ENCODE measurements at regions not wholly inside any gene's neighbourhood (a gene's known extent, or its start where the extent isn't known, plus 50 kb on each side); places are given as distances from the start of the nearest gene placed in this dataset.

- no peak overlapping the region for H3K27ac ChIP-seq (ENCODE audit: low read depth, low read length)
- no peaks in the 10 kb centered on the region for H3K9me3 ChIP-seq (ENCODE audit: control insufficient read depth, insufficient read depth, low read length)
- H3K36me3 ChIP-seq (ENCODE audit: control insufficient read depth, insufficient read depth, low read length), result no peaks in the 10 kb centered on the region
- H3K9ac ChIP-seq (ENCODE audit: low read depth, low read length), result no peak overlapping the region
- H3K4me1 ChIP-seq (ENCODE audit: control insufficient read depth, insufficient read depth, low read length), result peaks cover 22% of the 10 kb centered on the region
- no peaks in the 10 kb centered on the region; the same call in 1 of the 2 replicates for H3K27me3 ChIP-seq (ENCODE audit: control insufficient read depth, insufficient read depth, low read length)
- no peak overlapping the region for H3K4me3 ChIP-seq (ENCODE audit: low read depth, low read length)
Observed at GRCh38 chr15:85924088-85924487, 129.4 kb upstream of the KLHL25 start.

DNA sequence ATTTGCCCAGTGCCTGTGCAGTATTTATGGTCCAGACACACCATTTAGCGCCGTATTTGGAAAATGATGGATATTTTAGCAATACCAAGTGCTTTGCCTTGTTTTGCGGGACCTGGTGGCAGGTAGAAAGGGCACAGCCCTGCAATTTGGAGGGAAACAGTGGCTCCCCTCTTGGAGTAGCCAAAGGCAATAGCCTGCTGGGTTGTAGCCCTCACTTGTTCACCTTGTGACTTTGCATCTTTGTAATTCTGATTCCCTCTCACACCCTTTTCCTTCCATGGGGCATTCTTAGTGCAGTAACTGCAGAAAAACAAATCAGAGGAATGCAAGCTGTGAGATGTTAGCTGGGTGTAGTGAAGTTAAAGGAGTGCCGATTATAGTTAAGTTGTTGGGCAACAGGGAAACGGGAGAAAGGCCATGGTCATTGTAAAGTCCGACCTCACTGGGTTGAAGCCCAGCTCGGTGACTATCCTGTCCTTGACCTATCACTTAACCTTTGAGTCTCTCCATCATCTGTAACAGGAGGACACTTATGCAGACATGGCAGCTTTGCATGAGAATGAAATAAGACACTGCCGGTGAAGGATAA is 131.0 kb upstream of the KLHL25 start:
- Histone ChIP-seq H3K36me3 (ENCODE audit: control insufficient read depth, insufficient read depth, low read length) (no peaks in the 10 kb centered on the region), H3K27me3 (ENCODE audit: control insufficient read depth, insufficient read depth, low read length) (no peaks in the 10 kb centered on the region; the same call in 1 of the 2 replicates), H3K4me3 (ENCODE audit: low read depth, low read length) (no peak overlapping the region), H3K4me1 (ENCODE audit: control insufficient read depth, insufficient read depth, low read length) (peaks cover 22% of the 10 kb centered on the region), H3K27ac (ENCODE audit: low read depth, low read length) (no peak overlapping the region), H3K9ac (ENCODE audit: low read depth, low read length) (no peak overlapping the region), H3K9me3 (ENCODE audit: control insufficient read depth, insufficient read depth, low read length) (no peaks in the 10 kb centered on the region)

DNA sequence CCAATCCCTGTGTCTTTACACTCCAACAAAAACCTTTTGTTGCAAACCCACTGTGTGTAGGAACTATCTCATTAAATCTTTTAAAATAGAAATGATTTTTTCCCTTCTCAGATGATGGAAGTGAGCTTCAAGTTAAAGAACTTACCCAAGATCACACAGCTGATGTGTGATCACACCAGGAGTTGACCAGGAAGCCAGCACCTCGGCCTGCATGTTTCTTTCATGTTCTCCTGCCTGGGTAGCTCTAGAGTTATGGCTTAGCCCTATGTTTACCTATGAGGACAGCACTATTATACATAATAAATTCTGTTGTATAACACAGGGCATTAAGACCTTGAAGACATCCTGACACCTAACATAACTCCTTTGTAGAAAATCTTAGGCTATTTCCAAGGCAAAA is 132.1 kb upstream of the KLHL25 start:
- Histone ChIP-seq H3K4me1 (ENCODE audit: control insufficient read depth, insufficient read depth, low read length) (peaks cover 22% of the 10 kb centered on the region), H3K27me3 (ENCODE audit: control insufficient read depth, insufficient read depth, low read length) (no peaks in the 10 kb centered on the region; the same call in 1 of the 2 replicates), H3K9ac (ENCODE audit: low read depth, low read length) (no peak overlapping the region), H3K36me3 (ENCODE audit: control insufficient read depth, insufficient read depth, low read length) (no peaks in the 10 kb centered on the region), H3K9me3 (ENCODE audit: control insufficient read depth, insufficient read depth, low read length) (no peaks in the 10 kb centered on the region), H3K27ac (ENCODE audit: low read depth, low read length) (no peak overlapping the region), H3K4me3 (ENCODE audit: low read depth, low read length) (no peak overlapping the region)

DNA sequence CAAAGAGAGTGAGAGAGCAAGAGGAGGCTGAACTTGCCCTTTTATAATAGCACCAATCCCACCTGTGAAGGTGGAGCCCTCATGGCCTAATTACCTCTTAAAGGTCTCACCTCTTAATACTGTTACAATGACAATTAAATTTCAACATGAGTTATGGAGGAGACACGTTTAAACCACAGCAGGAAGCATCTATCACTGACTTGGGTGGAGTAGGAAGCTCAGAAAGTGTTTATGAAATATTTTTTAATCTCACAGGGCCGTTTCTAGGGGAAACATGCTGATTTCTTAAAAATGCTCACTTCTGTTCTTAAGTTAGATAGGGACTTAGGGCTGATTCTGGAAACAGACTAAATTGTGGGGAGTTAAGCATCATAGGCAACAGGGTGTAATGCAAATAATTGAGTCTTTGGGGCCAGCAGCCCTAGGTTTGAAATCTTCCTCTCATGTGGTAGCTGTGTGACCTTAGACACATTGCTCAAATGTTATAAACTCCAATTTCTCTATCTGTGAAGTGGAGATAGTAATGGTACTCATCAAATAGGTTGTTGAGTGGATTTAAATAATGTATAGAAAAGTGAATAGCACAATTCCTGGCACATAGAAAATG is 133.3 kb upstream of the KLHL25 start:
- Histone ChIP-seq H3K36me3 (ENCODE audit: control insufficient read depth, insufficient read depth, low read length) (no peaks in the 10 kb centered on the region), H3K27ac (ENCODE audit: low read depth, low read length) (no peak overlapping the region), H3K9ac (ENCODE audit: low read depth, low read length) (no peak overlapping the region), H3K27me3 (ENCODE audit: control insufficient read depth, insufficient read depth, low read length) (no peaks in the 10 kb centered on the region; the same call in 1 of the 2 replicates), H3K4me1 (ENCODE audit: control insufficient read depth, insufficient read depth, low read length) (peaks cover 22% of the 10 kb centered on the region), H3K9me3 (ENCODE audit: control insufficient read depth, insufficient read depth, low read length) (no peaks in the 10 kb centered on the region), H3K4me3 (ENCODE audit: low read depth, low read length) (no peak overlapping the region)

GRCh38 chr15:85929786-85930185 is 135.1 kb upstream of the KLHL25 start:
- H3K9ac ChIP-seq (ENCODE audit: low read depth, low read length), result no peak overlapping the region
- peaks cover 19% of the 10 kb centered on the region for H3K4me1 ChIP-seq (ENCODE audit: control insufficient read depth, insufficient read depth, low read length)
- no peak overlapping the region for H3K4me3 ChIP-seq (ENCODE audit: low read depth, low read length)
- H3K27ac ChIP-seq (ENCODE audit: low read depth, low read length), result no peak overlapping the region
- no peaks in the 10 kb centered on the region for H3K9me3 ChIP-seq (ENCODE audit: control insufficient read depth, insufficient read depth, low read length)
- H3K27me3 ChIP-seq (ENCODE audit: control insufficient read depth, insufficient read depth, low read length), result no peaks in the 10 kb centered on the region; the same call in 1 of the 2 replicates
- H3K36me3 ChIP-seq (ENCODE audit: control insufficient read depth, insufficient read depth, low read length), result no peaks in the 10 kb centered on the region

- H3K4me1 ChIP-seq (ENCODE audit: control insufficient read depth, insufficient read depth, low read length), result no peaks in the 10 kb centered on the region
- no peak overlapping the region for H3K27ac ChIP-seq (ENCODE audit: low read depth, low read length)
- no peaks in the 10 kb centered on the region for H3K27me3 ChIP-seq (ENCODE audit: control insufficient read depth, insufficient read depth, low read length)
- no peak overlapping the region for H3K4me3 ChIP-seq (ENCODE audit: low read depth, low read length)
- no peaks in the 10 kb centered on the region for H3K9me3 ChIP-seq (ENCODE audit: control insufficient read depth, insufficient read depth, low read length)
- H3K36me3 ChIP-seq (ENCODE audit: control insufficient read depth, insufficient read depth, low read length), result no peaks in the 10 kb centered on the region
- no peak overlapping the region for H3K9ac ChIP-seq (ENCODE audit: low read depth, low read length)
Observed at GRCh38 chr15:85932391-85932790, 137.7 kb upstream of the KLHL25 start.

DNA sequence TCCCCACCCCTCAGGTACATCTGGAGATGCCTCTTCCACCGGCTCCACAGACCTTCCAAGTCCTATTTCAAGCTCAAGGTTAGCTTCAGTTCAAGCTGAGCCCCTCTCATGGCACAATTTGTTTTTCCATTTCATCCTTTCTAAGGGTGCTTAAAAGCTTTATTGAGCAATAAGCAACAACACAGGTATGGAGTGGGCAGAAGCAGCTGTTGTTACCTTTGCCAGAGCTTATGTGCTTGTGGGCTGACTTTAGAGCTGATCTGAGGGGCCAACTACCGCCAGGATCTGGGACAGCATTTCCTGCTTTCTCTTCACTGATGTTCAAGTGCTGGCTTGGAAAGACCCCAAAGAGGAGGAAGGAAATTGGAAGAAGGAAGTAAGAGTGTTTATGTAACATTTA is 140.0 kb upstream of the KLHL25 start:
- no peak overlapping the region for H3K9ac ChIP-seq (ENCODE audit: low read depth, low read length)
- H3K4me1 ChIP-seq (ENCODE audit: control insufficient read depth, insufficient read depth, low read length), result no peaks in the 10 kb centered on the region
- H3K27ac ChIP-seq (ENCODE audit: low read depth, low read length), result no peak overlapping the region
- no peaks in the 10 kb centered on the region for H3K36me3 ChIP-seq (ENCODE audit: control insufficient read depth, insufficient read depth, low read length)
- no peaks in the 10 kb centered on the region for H3K27me3 ChIP-seq (ENCODE audit: control insufficient read depth, insufficient read depth, low read length)
- H3K9me3 ChIP-seq (ENCODE audit: control insufficient read depth, insufficient read depth, low read length), result no peaks in the 10 kb centered on the region
- H3K4me3 ChIP-seq (ENCODE audit: low read depth, low read length), result no peak overlapping the region

DNA sequence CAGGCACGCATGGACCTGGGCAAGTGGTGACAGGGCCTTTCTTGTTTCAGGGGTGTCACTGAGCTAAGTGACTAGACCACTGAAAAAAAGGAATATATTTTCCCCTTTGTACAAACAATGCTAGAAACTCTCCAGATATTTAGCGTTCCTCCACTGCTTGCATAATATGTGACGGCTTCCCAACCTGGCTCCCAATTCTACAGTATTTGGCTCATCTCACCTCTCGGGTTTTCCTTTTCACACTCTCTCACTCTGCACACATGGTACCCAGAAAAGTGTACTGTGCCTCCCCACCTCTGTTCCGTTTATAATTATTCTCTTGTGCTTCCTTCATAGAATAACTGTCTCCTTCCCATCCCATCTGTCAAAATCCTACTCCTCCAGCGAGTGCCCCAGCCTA is 140.5 kb upstream of the KLHL25 start:
- no peaks in the 10 kb centered on the region for H3K4me1 ChIP-seq (ENCODE audit: control insufficient read depth, insufficient read depth, low read length)
- H3K9me3 ChIP-seq (ENCODE audit: control insufficient read depth, insufficient read depth, low read length), result no peaks in the 10 kb centered on the region
- H3K9ac ChIP-seq (ENCODE audit: low read depth, low read length), result no peak overlapping the region
- no peak overlapping the region for H3K4me3 ChIP-seq (ENCODE audit: low read depth, low read length)
- H3K27ac ChIP-seq (ENCODE audit: low read depth, low read length), result no peak overlapping the region
- no peaks in the 10 kb centered on the region for H3K36me3 ChIP-seq (ENCODE audit: control insufficient read depth, insufficient read depth, low read length)
- H3K27me3 ChIP-seq (ENCODE audit: control insufficient read depth, insufficient read depth, low read length), result no peaks in the 10 kb centered on the region

DNA sequence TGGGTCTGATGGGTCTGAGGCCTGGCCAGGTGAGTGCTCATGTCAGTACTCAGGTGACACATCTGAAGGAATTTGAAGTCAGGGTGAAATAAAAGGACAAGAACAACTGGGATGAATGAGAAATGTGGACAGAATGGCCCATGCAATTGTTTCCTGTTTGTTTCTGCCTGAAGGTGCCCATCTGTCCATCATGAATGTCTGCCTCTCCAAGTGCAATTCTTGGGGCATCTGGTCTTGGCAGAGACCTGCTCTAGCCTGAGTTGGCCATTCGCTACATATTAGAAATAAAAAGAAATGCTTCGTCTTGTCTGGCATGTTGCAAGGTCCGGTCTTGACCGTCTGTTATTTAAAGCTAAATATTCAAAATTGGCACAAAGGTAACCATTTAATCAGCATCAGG is 142.0 kb upstream of the AGBL1 start:
- no peaks in the 10 kb centered on the region for H3K9me3 ChIP-seq (ENCODE audit: control insufficient read depth, insufficient read depth, low read length)

DNA sequence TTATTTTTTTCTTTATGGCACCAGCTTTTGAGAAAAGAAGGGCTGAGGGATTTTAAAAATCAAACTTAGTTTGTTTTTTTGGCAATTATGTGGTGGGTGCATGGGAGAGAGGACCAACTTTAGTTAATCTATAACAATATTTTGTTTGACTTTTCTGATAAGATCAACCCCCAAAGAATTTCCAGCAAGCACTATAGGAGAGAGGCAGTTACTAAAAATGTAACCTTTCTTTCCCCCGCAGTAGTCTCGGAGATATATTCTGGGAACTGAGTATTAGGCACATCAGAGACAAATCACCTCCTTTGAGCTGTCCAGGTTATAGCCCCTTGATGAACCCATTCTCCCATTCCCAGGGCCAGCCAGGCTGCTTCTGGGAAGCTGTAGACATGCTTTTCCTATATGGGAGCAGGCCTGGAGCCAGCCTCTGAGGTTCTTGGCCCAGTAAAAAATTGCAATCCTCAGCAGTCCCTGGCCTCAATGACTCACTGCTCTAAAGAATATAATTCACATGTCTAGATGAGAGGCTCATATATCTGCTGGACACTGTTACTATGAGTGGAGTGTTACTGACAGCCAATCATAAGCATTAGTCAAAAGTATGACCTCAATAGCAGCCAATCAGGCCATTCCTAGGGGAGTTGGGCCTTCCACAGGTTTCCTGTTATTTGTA is 138.3 kb upstream of the AGBL1 start:
- H3K4me3 ChIP-seq (ENCODE audit: low read depth, low read length), result no peak overlapping the region
- H3K9ac ChIP-seq (ENCODE audit: low read depth, low read length), result no peak overlapping the region
- H3K36me3 ChIP-seq (ENCODE audit: control insufficient read depth, insufficient read depth, low read length), result no peaks in the 10 kb centered on the region
- no peaks in the 10 kb centered on the region for H3K9me3 ChIP-seq (ENCODE audit: control insufficient read depth, insufficient read depth, low read length)
- H3K27me3 ChIP-seq (ENCODE audit: control insufficient read depth, insufficient read depth, low read length), result no peaks in the 10 kb centered on the region
- H3K27ac ChIP-seq (ENCODE audit: low read depth, low read length), result no peak overlapping the region
- H3K4me1 ChIP-seq (ENCODE audit: control insufficient read depth, insufficient read depth, low read length), result no peaks in the 10 kb centered on the region

More for the DNA sequence above, 142.0 kb upstream of the AGBL1 start:
- H3K27me3 ChIP-seq (ENCODE audit: control insufficient read depth, insufficient read depth, low read length), result no peaks in the 10 kb centered on the region
- no peak overlapping the region for H3K27ac ChIP-seq (ENCODE audit: low read depth, low read length)
- H3K36me3 ChIP-seq (ENCODE audit: control insufficient read depth, insufficient read depth, low read length), result no peaks in the 10 kb centered on the region
- H3K4me3 ChIP-seq (ENCODE audit: low read depth, low read length), result no peak overlapping the region
- no peak overlapping the region for H3K9ac ChIP-seq (ENCODE audit: low read depth, low read length)
- H3K4me1 ChIP-seq (ENCODE audit: control insufficient read depth, insufficient read depth, low read length), result no peaks in the 10 kb centered on the region

GRCh38 chr15:85942632-85943031 is 137.0 kb upstream of the AGBL1 start:
- Histone ChIP-seq H3K27ac (ENCODE audit: low read depth, low read length) (no peak overlapping the region), H3K9me3 (ENCODE audit: control insufficient read depth, insufficient read depth, low read length) (no peaks in the 10 kb centered on the region), H3K9ac (ENCODE audit: low read depth, low read length) (no peak overlapping the region), H3K4me3 (ENCODE audit: low read depth, low read length) (no peak overlapping the region), H3K4me1 (ENCODE audit: control insufficient read depth, insufficient read depth, low read length) (no peaks in the 10 kb centered on the region), H3K36me3 (ENCODE audit: control insufficient read depth, insufficient read depth, low read length) (no peaks in the 10 kb centered on the region), H3K27me3 (ENCODE audit: control insufficient read depth, insufficient read depth, low read length) (no peaks in the 10 kb centered on the region)
